ENCODE measurements at regions not wholly inside any gene's neighbourhood (a gene's known extent, or its start where the extent isn't known, plus 50 kb on each side); places are given as distances from the start of the nearest gene placed in this dataset.
A peak's percentile ranks its signal among the peaks of the same experiment; 100 is the strongest.

GRCh38 chr5:10875201-10875768 is 114.3 kb upstream of the DAP start:
- no peak for DNase-seq

DNA sequence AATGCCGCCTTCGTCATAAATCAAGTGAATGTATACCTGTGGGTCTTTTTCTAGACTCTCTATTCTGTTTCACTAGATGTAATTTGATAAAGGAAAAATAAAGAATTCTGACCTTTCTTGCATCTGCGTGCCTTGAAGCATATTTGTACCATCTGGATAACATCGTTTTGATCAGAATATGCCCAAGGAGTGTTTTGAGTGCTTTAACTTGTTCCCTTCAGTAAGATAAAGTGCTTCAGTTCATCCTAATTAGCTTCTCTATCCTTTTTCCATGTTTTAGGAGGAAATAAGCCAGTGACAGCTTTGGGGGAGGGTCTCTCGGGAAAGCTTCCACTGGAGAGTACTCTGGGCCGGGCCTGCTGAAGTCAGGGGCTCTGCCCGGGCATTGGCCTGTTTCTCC is 113.5 kb upstream of the DAP start:
- DNase-seq = no peak

DNA sequence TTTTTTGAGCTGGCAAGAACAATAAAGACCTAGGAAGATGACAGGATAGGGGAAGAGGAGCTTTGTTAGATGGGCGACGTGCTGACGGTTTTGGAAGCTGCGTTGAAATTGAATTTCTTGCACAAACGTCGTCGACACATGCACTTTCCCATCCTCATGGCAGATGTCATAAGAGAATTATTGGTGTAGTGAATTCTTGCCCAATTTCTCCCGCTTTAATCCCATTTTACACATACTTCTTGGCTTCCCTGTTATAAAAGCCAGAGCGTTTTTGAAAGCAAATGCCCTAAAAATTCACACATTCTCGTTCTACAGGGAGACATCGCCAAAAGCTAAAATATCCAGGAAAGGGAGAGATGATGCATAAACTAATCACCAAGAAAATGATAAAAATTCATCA is 109.8 kb upstream of the DAP start:
- no peak for DNase-seq

- DNase-seq = no peak
Observed at GRCh38 chr5:10868956-10869355, 107.9 kb upstream of the DAP start.

- DNase-seq = no peak
Observed at GRCh38 chr5:10867389-10868303, 106.6 kb upstream of the DAP start.

DNA sequence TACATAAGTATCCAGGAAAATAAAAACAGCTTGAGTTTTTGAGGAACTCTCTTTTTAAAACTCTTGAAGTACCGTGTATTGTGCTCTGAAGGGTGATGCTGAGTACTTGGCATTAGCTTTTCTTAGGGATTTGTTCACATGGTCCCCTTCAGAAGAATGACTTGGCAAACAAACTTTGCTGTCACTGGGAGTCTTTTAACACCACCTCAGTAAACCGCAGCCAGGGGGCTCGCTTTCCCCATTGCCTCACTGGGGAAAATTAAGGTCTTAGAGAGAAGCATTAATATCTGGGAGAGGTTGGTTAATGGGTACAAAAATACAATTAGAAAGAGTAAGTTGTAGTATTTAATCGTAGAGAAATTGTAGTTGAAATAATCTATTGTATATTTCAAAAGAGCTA is 105.9 kb upstream of the DAP start:
- DNase-seq = no peak

- peak; percentile 11 for DNase-seq
Observed at GRCh38 chr5:10863763-10864383, 102.8 kb upstream of the DAP start.

GRCh38 chr5:10862085-10862484 is 101.1 kb upstream of the DAP start:
- DNase-seq = no peak

DNA sequence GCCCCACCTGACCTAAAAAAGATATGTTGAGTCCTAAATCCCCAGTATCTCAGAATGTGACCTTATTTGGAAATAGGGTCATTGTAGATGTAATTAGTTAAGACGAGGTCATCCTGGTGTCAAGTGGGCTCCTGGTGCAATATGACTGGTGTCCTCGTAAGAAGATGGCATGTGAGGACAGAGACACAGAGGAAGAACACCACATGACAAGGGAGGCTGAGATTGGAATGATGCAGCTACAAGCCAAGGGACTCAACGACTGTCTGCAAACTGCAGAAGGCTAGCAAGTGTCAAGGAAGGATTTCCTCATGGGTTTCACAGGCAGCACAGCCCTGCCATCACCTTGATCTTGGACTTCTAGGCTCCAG is 100.4 kb upstream of the DAP start:
- no peak for DNase-seq

- no peak for DNase-seq
Observed at GRCh38 chr5:10860645-10861422, 99.8 kb upstream of the DAP start.

DNA sequence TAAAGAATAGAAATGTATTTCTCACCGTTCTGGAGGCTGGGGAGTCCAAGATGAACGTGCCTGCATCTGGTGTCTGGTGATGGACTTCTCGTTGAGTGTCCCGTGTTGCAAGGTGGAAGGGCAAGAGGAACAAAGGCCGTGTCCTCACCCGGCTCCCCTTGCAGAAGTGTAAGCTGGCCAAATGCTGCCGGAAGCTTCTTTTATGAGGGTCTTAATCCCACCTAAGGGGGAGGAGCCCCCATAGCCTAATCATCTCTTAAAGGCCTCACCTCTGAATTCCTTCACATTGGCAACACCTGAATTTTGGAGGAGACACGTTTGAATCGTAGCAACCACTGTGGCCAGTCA is 99.1 kb upstream of the DAP start:
- DNase-seq = no peak

GRCh38 chr5:10859393-10860195 is 98.6 kb upstream of the DAP start:
- DNase-seq = no peak

DNA sequence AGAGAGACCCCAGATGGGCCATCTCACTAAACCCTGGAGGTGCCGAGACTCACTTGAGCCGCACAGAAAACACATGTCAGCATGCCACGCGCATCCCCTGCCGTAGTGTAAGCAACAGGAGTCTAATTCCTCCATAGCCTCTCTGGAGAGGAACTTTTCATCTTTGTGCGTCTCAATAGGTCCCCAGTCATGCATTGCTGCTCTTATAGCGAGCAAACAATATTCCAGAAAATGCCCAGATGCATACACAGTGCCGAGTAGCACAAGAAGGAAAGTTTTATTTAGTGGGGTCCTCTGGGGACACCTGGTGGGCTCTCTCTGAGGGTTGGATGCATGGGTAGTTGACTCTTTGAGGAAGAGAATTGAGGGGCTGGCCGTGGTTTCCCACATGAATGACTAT is 97.9 kb upstream of the DAP start:
- no peak for DNase-seq

DNA sequence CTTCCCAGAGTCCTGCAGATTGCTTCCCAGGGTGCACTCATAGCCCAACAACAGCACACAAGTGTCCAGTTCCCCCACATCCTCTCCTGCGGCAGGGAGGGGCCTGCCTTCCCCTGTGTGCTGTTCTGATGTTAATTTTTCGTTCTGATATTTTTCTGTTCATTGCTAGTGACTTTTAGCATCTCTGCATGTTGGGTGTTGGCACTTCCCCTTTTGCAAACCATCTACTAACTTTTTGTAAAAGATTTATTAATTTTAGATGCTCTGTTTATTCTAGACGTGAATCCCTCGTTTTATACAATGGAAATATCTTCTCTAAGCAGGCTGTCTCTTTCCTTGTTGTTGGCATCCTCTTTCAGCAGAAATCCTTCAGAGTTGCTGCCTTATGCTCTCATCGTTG is 97.3 kb upstream of the DAP start:
- no peak for DNase-seq

DNA sequence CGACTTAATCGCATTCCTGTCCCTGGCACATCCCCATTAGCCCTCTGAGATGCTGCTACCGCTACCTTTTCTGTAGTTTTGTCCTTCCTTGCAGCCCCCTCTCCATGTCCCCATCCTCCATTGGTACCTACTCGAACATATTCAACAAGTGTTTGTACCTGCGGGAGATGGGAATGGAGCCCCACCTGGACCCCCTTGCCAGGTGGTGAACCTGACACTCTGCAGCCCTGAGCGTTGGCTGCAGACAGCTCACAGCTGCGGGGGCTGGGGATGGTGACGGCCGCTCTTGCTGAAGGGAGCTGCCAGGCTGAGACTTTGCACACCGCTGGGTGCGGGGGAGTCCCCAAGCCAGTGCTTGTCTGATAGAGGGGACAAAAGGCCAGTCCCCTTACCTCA is 96.3 kb upstream of the DAP start:
- no peak for DNase-seq

DNA sequence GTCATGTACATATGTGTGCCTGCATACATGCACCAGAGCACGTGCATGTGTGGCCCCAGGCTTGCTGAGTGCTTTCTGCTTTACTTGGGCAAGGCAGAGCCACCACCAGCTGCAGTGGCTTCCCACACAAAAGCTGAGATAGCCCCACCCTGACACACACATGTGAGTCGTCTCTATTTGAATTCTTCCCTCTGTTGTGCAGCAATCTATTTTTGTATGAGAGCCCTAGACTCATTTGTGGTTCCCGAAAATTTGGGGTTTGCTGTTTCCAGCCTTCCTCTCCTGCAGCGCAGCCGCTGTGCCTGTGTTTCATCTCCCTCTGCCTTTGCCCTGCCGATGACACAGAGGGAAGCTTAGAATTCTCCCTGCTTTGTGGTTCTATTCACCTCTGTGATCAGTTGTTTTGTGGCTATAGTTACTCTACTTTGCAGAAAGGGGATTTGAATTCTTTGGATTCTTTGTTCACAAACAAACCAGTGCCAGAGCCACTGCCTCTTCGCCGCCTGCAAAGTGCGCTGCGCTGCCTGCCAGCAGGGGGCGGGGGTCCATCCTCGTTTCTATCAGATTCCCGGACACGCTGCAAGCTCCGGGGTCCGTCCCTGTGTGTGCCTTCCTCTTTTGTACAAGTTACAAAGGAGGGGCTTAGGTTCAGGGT is 95.8 kb upstream of the DAP start:
- DNase-seq = no peak

GRCh38 chr5:10856071-10856470 is 95.0 kb upstream of the DAP start:
- no peak for DNase-seq

- no peak for DNase-seq
Observed at GRCh38 chr5:10854506-10855277, 93.7 kb upstream of the DAP start.

- DNase-seq = no peak
Observed at GRCh38 chr5:10853154-10853553, 92.1 kb upstream of the DAP start.

GRCh38 chr5:10849278-10849677 is 88.2 kb upstream of the DAP start:
- DNase-seq = no peak

GRCh38 chr5:10844016-10844415 is 83.0 kb upstream of the DAP start:
- DNase-seq = no peak

All from NCI-H345 (cell line).